ENCODE measurements at regions not wholly inside any gene's neighbourhood (a gene's known extent, or its start where the extent isn't known, plus 50 kb on each side); places are given as distances from the start of the nearest gene placed in this dataset.

DNA sequence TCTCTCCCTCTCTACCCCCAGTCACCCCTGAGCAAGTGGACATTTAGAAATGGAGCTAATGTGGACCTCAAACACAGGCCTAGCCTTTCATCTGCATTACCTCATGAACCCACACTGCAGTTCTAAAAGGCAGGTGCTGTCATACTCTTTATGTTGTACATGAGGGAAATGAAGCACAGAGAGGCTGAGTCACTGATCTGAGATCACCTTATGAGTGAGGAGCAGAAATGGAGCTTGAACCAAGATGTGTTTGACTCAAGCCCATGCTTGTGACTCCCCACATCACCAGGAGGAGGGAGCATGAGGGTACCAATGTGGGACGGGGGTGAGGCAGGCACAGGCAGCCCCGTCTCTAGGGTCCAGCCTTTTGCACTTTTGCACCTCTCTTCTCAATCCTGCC lies 702.8 kb downstream of the PTPRU start:
- POLR2A ChIA-PET: no interaction called here
- CTCF ChIA-PET: no interaction called here
- no peak for DNase-seq (ENCODE audit: low read depth)
- no peaks in the 10 kb centered on the region for H3K27me3 ChIP-seq (ENCODE audit: control insufficient read depth, insufficient read depth, low read length)
- no peaks in the 10 kb centered on the region for H3K36me3 ChIP-seq (ENCODE audit: control insufficient read depth, insufficient read depth, low read length)
- TF ChIP-seq, protein P1, sequence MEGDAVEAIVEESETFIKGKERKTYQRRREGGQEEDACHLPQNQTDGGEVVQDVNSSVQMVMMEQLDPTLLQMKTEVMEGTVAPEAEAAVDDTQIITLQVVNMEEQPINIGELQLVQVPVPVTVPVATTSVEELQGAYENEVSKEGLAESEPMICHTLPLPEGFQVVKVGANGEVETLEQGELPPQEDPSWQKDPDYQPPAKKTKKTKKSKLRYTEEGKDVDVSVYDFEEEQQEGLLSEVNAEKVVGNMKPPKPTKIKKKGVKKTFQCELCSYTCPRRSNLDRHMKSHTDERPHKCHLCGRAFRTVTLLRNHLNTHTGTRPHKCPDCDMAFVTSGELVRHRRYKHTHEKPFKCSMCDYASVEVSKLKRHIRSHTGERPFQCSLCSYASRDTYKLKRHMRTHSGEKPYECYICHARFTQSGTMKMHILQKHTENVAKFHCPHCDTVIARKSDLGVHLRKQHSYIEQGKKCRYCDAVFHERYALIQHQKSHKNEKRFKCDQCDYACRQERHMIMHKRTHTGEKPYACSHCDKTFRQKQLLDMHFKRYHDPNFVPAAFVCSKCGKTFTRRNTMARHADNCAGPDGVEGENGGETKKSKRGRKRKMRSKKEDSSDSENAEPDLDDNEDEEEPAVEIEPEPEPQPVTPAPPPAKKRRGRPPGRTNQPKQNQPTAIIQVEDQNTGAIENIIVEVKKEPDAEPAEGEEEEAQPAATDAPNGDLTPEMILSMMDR (IDR thresholded peaks at IDR 0.05; ENCODE audit: insufficient read depth, low read depth, low read length): no peak
- no peak overlapping the region for H3K4me3 ChIP-seq (ENCODE audit: low read depth, low read length)

DNA sequence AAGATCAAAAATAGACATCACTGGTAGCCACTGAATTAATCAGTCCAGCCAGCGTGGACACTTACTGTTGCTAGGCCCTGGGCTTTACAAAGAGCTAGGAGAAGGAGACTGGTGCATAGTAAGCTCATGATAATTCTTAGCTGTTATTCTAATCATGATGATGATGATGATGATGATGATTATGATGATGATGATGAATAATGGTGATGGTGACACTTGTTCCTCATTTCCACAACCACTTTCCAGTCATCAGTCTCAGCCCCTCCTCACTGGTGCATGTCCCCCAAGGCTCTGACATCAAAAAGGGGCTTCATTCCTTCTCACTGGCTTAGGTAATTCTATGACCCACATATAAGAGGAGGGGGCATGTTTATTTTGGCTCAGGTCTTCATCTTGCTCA lies 701.0 kb downstream of the PTPRU start:
- no peak for DNase-seq (ENCODE audit: low read depth)
- Histone ChIP-seq H3K36me3 (ENCODE audit: control insufficient read depth, insufficient read depth, low read length) (no peaks in the 10 kb centered on the region), H3K27me3 (ENCODE audit: control insufficient read depth, insufficient read depth, low read length) (no peaks in the 10 kb centered on the region), H3K4me3 (ENCODE audit: low read depth, low read length) (no peak overlapping the region)
- TF ChIP-seq, protein P1 (IDR thresholded peaks at IDR 0.05; ENCODE audit: insufficient read depth, low read depth, low read length): no peak
- ChIA-PET CTCF (interaction anchor here (0.8 kb wide), 1 partner anchor 25 kb away, joined by 3 read pairs; no protein-coding TSS in a partner anchor), POLR2A (no interaction called here)

DNA sequence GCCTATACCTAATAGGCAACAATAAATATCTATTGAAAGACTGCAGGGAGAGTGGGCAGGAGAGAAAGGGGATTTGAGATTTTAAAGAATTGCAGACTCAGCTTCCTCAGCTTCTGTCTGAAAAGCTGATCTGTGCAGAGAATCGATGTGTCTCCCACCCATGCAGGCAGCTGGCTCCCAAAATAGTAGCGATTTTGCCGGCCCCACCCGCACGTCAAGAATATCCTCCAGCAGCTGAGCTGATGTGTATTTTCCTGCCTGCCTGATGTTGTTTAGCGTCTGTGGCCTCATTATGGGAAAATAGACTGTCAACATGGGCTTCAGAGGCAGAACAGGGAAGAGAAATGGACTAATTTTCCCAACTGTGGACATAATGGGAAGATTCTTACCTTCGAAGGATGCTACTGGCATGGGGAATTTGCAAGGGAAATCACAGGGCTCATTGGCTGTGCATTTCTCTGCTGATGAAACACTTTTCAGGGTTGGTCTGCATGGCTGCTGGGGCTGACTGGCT lies 699.8 kb downstream of the PTPRU start:
- H3K27me3 ChIP-seq (ENCODE audit: control insufficient read depth, insufficient read depth, low read length): no peaks in the 10 kb centered on the region
- H3K4me3 ChIP-seq (ENCODE audit: low read depth, low read length): no peak overlapping the region
- TF ChIP-seq, protein P1 (IDR thresholded peaks at IDR 0.05; ENCODE audit: insufficient read depth, low read depth, low read length): no peak
- no peaks in the 10 kb centered on the region for H3K36me3 ChIP-seq (ENCODE audit: control insufficient read depth, insufficient read depth, low read length)
- DNase-seq (ENCODE audit: low read depth): no peak
- CTCF ChIA-PET: interaction anchor here (0.5 kb wide), 1 partner anchor 97 kb away, joined by 4 read pairs; no protein-coding TSS in a partner anchor
- POLR2A ChIA-PET: no interaction called here

DNA sequence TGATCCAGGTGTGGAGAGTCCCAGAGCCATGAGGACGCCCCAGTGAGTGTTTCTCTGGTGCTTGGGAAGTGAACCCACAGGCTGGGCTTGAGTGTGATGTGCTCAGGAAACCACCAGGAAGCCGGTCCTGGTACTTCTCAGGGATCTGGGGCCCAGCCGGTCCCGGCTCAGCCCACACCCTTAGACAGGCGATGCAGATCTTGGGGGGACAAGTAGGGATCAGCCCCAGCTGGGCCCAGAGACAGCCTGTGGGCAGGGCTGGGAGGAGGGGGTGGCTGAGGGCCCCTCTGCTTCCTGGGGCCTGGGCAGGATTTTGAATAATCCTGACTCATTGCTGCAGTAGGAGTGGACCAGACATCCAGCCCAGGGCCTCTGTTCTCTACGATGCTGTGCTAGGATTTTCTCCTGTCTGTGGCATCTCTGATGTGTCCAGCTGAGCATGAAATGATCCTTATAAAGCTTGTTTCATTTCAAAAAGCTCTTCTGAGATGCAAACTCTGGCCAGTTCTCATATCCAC lies 698.0 kb downstream of the PTPRU start:
- no peaks in the 10 kb centered on the region for H3K36me3 ChIP-seq (ENCODE audit: control insufficient read depth, insufficient read depth, low read length)
- TF ChIP-seq, protein P1 (IDR thresholded peaks at IDR 0.05; ENCODE audit: insufficient read depth, low read depth, low read length): no peak
- POLR2A ChIA-PET: no interaction called here

DNA sequence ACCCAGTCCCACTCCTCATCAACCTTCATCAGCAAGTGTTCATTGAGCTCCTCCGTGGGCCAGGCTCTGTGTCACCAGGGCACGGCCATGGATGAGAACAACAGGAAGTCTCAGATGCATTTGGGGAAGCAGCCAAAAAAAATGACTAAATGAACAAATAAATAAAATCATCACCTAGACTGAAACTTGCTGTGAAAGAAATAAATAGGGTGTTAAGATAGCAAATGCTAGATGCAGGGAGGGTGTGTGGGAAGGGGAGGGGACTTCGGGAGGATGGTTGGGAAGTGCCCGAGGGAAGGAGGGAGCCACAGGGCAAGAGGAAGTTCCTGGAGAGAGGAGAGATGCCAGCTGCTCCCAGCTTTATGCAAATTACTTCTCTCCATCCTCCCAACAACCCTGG lies 696.7 kb downstream of the PTPRU start:
- Histone ChIP-seq H3K27me3 (ENCODE audit: control insufficient read depth, insufficient read depth, low read length) (no peaks in the 10 kb centered on the region), H3K36me3 (ENCODE audit: control insufficient read depth, insufficient read depth, low read length) (no peaks in the 10 kb centered on the region), H3K4me3 (ENCODE audit: low read depth, low read length) (no peak overlapping the region)
- TF ChIP-seq, protein P1 (IDR thresholded peaks at IDR 0.05; ENCODE audit: insufficient read depth, low read depth, low read length): no peak
- CTCF ChIA-PET: interaction anchor here (1.1 kb wide), 1 partner anchor 230 kb away, joined by 3 read pairs; no protein-coding TSS in a partner anchor
- POLR2A ChIA-PET: no interaction called here
- DNase-seq (ENCODE audit: low read depth): no peak

More for the DNA sequence above, 698.0 kb downstream of the PTPRU start:
- no peak for DNase-seq (ENCODE audit: low read depth)
- Histone ChIP-seq H3K27me3 (ENCODE audit: control insufficient read depth, insufficient read depth, low read length) (no peaks in the 10 kb centered on the region), H3K4me3 (ENCODE audit: low read depth, low read length) (no peak overlapping the region)
- CTCF ChIA-PET: no interaction called here

All from BJ (cell line).